ENCODE measurements at regions not wholly inside any gene's neighbourhood (a gene's known extent, or its start where the extent isn't known, plus 50 kb on each side); places are given as distances from the start of the nearest gene placed in this dataset.
"Not testable (repeated sequence)": the region's sequence is repeated elsewhere in the genome, so short reads cannot be mapped to it uniquely, and the experiment has no call there.

GRCh38 chr12:75628916-75629315, 117.5 kb upstream of the KRR1 start:
- DNase-seq (ENCODE audit: low read depth in 1 of 2, low spot score in 1 of 2), result no peak

- no peak for DNase-seq (ENCODE audit: low read depth in 1 of 2, low spot score in 1 of 2)
Observed at GRCh38 chr12:75628511-75628910, 117.1 kb upstream of the KRR1 start.

GRCh38 chr12:75623631-75624154, 112.3 kb upstream of the KRR1 start:
- DNase-seq (ENCODE audit: low read depth in 1 of 2, low spot score in 1 of 2), result no peak

GRCh38 chr12:75622492-75622891, 111.1 kb upstream of the KRR1 start:
- DNase-seq (ENCODE audit: low read depth in 1 of 2, low spot score in 1 of 2), result no peak

GRCh38 chr12:75614396-75614795, 103.0 kb upstream of the KRR1 start:
- not testable (repeated sequence) for DNase-seq (ENCODE audit: low read depth in 1 of 2, low spot score in 1 of 2)

GRCh38 chr12:75613981-75614380, 102.6 kb upstream of the KRR1 start:
- DNase-seq (ENCODE audit: low read depth in 1 of 2, low spot score in 1 of 2), result no peak

- no peak for DNase-seq (ENCODE audit: low read depth in 1 of 2, low spot score in 1 of 2)
Observed at GRCh38 chr12:75611041-75611440, 99.6 kb upstream of the KRR1 start.

GRCh38 chr12:75606956-75607355, 95.5 kb upstream of the KRR1 start:
- DNase-seq (ENCODE audit: low read depth in 1 of 2, low spot score in 1 of 2), result no peak

GRCh38 chr12:75606151-75606550, 94.7 kb upstream of the KRR1 start:
- no peak for DNase-seq (ENCODE audit: low read depth in 1 of 2, low spot score in 1 of 2)

- no peak for DNase-seq (ENCODE audit: low read depth in 1 of 2, low spot score in 1 of 2)
Observed at GRCh38 chr12:75603475-75603874, 92.1 kb upstream of the KRR1 start.

- DNase-seq (ENCODE audit: low read depth in 1 of 2, low spot score in 1 of 2), result no peak
Observed at GRCh38 chr12:75602106-75602505, 90.7 kb upstream of the KRR1 start.

GRCh38 chr12:75600146-75600545, 88.7 kb upstream of the KRR1 start:
- DNase-seq (ENCODE audit: low read depth in 1 of 2, low spot score in 1 of 2), result no peak

- DNase-seq (ENCODE audit: low read depth in 1 of 2, low spot score in 1 of 2), result no peak
Observed at GRCh38 chr12:75599061-75599460, 87.7 kb upstream of the KRR1 start.

GRCh38 chr12:75596406-75596805, 85.0 kb upstream of the KRR1 start:
- no peak for DNase-seq (ENCODE audit: low read depth in 1 of 2, low spot score in 1 of 2)

- DNase-seq (ENCODE audit: low read depth in 1 of 2, low spot score in 1 of 2), result no peak
Observed at GRCh38 chr12:75592638-75593335, 81.4 kb upstream of the KRR1 start.

- no peak for DNase-seq (ENCODE audit: low read depth in 1 of 2, low spot score in 1 of 2)
Observed at GRCh38 chr12:75592086-75592485, 80.7 kb upstream of the KRR1 start.

GRCh38 chr12:75591628-75592027, 80.2 kb upstream of the KRR1 start:
- DNase-seq (ENCODE audit: low read depth in 1 of 2, low spot score in 1 of 2), result no peak

- no peak for DNase-seq (ENCODE audit: low read depth in 1 of 2, low spot score in 1 of 2)
Observed at GRCh38 chr12:75589801-75590200, 78.4 kb upstream of the KRR1 start.

- DNase-seq (ENCODE audit: low read depth in 1 of 2, low spot score in 1 of 2), result no peak
Observed at GRCh38 chr12:75587340-75588106, 76.1 kb upstream of the KRR1 start.

GRCh38 chr12:75585330-75585729, 73.9 kb upstream of the KRR1 start:
- no peak for DNase-seq (ENCODE audit: low read depth in 1 of 2, low spot score in 1 of 2)

- DNase-seq (ENCODE audit: low read depth in 1 of 2, low spot score in 1 of 2), result no peak
Observed at GRCh38 chr12:75583355-75583754, 71.9 kb upstream of the KRR1 start.

GRCh38 chr12:75581515-75581914, 70.1 kb upstream of the KRR1 start:
- DNase-seq (ENCODE audit: low read depth in 1 of 2, low spot score in 1 of 2), result no peak

GRCh38 chr12:75579552-75579951, 68.1 kb upstream of the KRR1 start:
- no peak for DNase-seq (ENCODE audit: low read depth in 1 of 2, low spot score in 1 of 2)
